Liver (tissue), 7 donors: ENCODE measurements at regions not wholly inside any gene's neighbourhood (a gene's known extent, or its start where the extent isn't known, plus 50 kb on each side); places are given as distances from the start of the nearest gene placed in this dataset.

ENCODE experiments used
- DNase-seq: peaks from one replicate; pipeline ENCODE4 v3.0.0-alpha.2; 2017; ENCODE audit warnings: low spot score
- H3K27ac ChIP-seq, 2 donors: one replicate each; pipeline ENCODE4 v1.7.0; 2013; ENCODE audit warnings: inconsistent platforms in 2 of 2, low read length in 2 of 2, control low read depth in 1 of 2, low read depth in 1 of 2, mild to moderate bottlenecking in 1 of 2
- H3K27me3 ChIP-seq, 4 donors: one replicate each; pipeline versions ENCODE4 v1.6.1 to v1.7.0; 2013; ENCODE audit warnings: low read length in 3 of 4, inconsistent platforms in 1 of 4, mild to moderate bottlenecking in 1 of 4, moderate library complexity in 1 of 4; ENCODE audit not compliant: control insufficient read depth in 4 of 4, insufficient read depth in 4 of 4
- H3K36me3 ChIP-seq, 4 donors: one replicate each; pipeline versions ENCODE4 v1.6.1 to v1.7.0; 2013; ENCODE audit warnings: low read length in 3 of 4, mild to moderate bottlenecking in 3 of 4, low read depth in 1 of 4, moderate library complexity in 1 of 4; ENCODE audit not compliant: control insufficient read depth in 4 of 4, insufficient read depth in 3 of 4
- H3K4me1 ChIP-seq, 4 donors: one replicate each; pipeline versions ENCODE4 v1.6.1 to v1.7.0; 2013; ENCODE audit warnings: low read length in 3 of 4, mild to moderate bottlenecking in 3 of 4, moderate library complexity in 1 of 4; ENCODE audit not compliant: control insufficient read depth in 4 of 4, insufficient read depth in 4 of 4
- H3K4me3 ChIP-seq, 3 donors: one replicate each; pipeline versions ENCODE4 v1.6.1 to v1.7.0; 2013; ENCODE audit warnings: low read length in 3 of 3, control low read depth in 1 of 3, low read depth in 1 of 3, mild to moderate bottlenecking in 1 of 3
- H3K9ac ChIP-seq, 2 donors: one replicate each; pipeline ENCODE4 v1.7.0; 2013; ENCODE audit warnings: low read length in 2 of 2, mild to moderate bottlenecking in 2 of 2, moderate library complexity in 2 of 2, control low read depth in 1 of 2, low read depth in 1 of 2
- H3K9me3 ChIP-seq, 4 donors: one replicate each; pipeline versions ENCODE4 v1.6.1 to v1.7.0; 2013; ENCODE audit warnings: low read length in 3 of 4; ENCODE audit not compliant: control insufficient read depth in 4 of 4
- EGR1 ChIP-seq, 2 donors: IDR thresholded peaks; 2 replicates each; pipeline ENCODE4 v1.6.1; 2016 to 2018; ENCODE audit warnings: antibody characterized with exemption in 2 of 2, low read depth in 2 of 2
- FOXA1 ChIP-seq: IDR thresholded peaks from 2 replicates; pipeline ENCODE4 v1.6.1; 2016; ENCODE audit warnings: antibody characterized with exemption
- GABPA ChIP-seq, 2 donors: IDR thresholded peaks in 1 of 2; conservative IDR thresholded peaks in 1 of 2; 2 replicates each; pipeline ENCODE4 v1.6.1; 2016; ENCODE audit warnings: antibody characterized with exemption in 2 of 2, mild to moderate bottlenecking in 1 of 2, moderate library complexity in 1 of 2
- HNF4A ChIP-seq, 2 donors: conservative IDR thresholded peaks; 2 replicates each; pipeline ENCODE4 v1.6.1; 2016; ENCODE audit warnings: antibody characterized with exemption in 2 of 2, mild to moderate bottlenecking in 2 of 2
- HNF4G ChIP-seq: IDR thresholded peaks from 2 replicates; pipeline ENCODE4 v1.6.1; 2016; ENCODE audit warnings: antibody characterized with exemption
- JUND ChIP-seq, 2 donors: IDR thresholded peaks; 2 replicates each; pipeline ENCODE4 v1.6.1; 2016; ENCODE audit warnings: antibody characterized with exemption in 2 of 2
- MAX ChIP-seq: IDR thresholded peaks from 2 replicates; pipeline ENCODE4 v1.6.1; 2016; ENCODE audit warnings: antibody characterized with exemption
- NR2F2 ChIP-seq: IDR thresholded peaks from 2 replicates; pipeline ENCODE4 v1.6.1; 2016; ENCODE audit warnings: antibody characterized with exemption
- RAD21 ChIP-seq, 2 donors: IDR thresholded peaks; 2 replicates each; pipeline ENCODE4 v1.6.1; 2016; ENCODE audit warnings: antibody characterized with exemption in 2 of 2, mild to moderate bottlenecking in 2 of 2
- REST ChIP-seq: IDR thresholded peaks from 2 replicates; pipeline ENCODE4 v1.6.1; 2016; ENCODE audit warnings: antibody characterized with exemption, mild to moderate bottlenecking
- RXRA ChIP-seq, 2 donors: IDR thresholded peaks; 2 replicates each; pipeline ENCODE4 v1.6.1; 2017 to 2018; ENCODE audit warnings: antibody characterized with exemption in 2 of 2, mild to moderate bottlenecking in 1 of 2
- SP1 ChIP-seq: IDR thresholded peaks from 2 replicates; pipeline ENCODE4 v1.6.1; 2018; ENCODE audit warnings: antibody characterized with exemption, mild to moderate bottlenecking
- TAF1 ChIP-seq: conservative IDR thresholded peaks from 2 replicates; pipeline ENCODE4 v1.6.1; 2016; ENCODE audit warnings: antibody characterized with exemption, mild to moderate bottlenecking
- YY1 ChIP-seq: IDR thresholded peaks from 2 replicates; pipeline ENCODE4 v1.6.1; 2016; ENCODE audit warnings: antibody characterized with exemption, mild to moderate bottlenecking
- ZBTB33 ChIP-seq: IDR thresholded peaks from 2 replicates; pipeline ENCODE4 v1.6.1; 2016; ENCODE audit warnings: antibody characterized with exemption
- WGBS: extraction: QIAGEN DNeasy Blood & Tissue Kit; methylation state at CpG from one replicate; pipeline ENCODE4 v1.1.7; 2013; 5-methylcytosine and 5-hydroxymethylcytosine counted together
- TF ChIP-seq, protein P1 (sequence below): IDR thresholded peaks from 2 replicates; pipeline ENCODE4 v1.6.1; 2016; ENCODE audit warnings: antibody characterized with exemption
- donor health status: healthy.
- donor health status: healthy.
- donor health status: healthy.
- donor health status: healthy.

- no peak overlapping the region for H3K9ac ChIP-seq
- H3K9me3 ChIP-seq = peaks cover 0 to 4% (median 0%) of the 10 kb centered on the region in 4 donors
- no peaks in the 10 kb centered on the region for H3K27me3 ChIP-seq
- 58% methylated on average over 4 of the region's 4 CpGs for WGBS
- no peaks in the 10 kb centered on the region for H3K4me1 ChIP-seq
- H3K4me3 ChIP-seq = no peak overlapping the region
- no peak for DNase-seq
- no peak overlapping the region for H3K27ac ChIP-seq
- TF ChIP-seq FOXA1 (no peak), NR2F2 (no peak), JUND (IDR thresholded peaks at IDR 0.05) (no peak), GABPA (IDR thresholded peaks at IDR 0.05 in 1 of 2, conservative IDR thresholded peaks at IDR 0.05 in 1 of 2) (no peak), TAF1 (no peak)
- H3K36me3 ChIP-seq = no peaks in the 10 kb centered on the region
Observed at GRCh38 chr3:168424059-168424734, 328.5 kb upstream of the GOLIM4 start.

DNA sequence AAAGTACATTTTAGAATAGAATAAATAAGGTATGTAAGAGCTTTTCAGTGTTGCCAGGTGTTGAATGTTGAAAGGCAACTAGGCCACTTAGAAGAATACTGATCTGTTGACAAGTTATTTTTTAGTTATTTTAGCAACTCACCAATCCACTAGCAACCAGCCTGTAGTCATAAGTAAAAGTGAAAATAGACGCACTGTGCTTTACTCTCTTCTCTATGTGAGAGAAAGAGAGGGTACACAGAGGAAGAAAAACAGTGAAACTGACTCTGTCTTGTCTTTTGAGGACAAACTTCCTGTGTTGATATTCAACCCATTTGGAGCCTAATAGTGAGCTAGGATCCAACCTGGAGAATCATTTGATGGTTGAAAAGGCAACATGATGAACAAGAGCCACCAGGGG lies 327.1 kb upstream of the GOLIM4 start:
- Histone ChIP-seq H3K27me3 (no peaks in the 10 kb centered on the region), H3K27ac (no peak overlapping the region), H3K4me1 (no peaks in the 10 kb centered on the region), H3K4me3 (no peak overlapping the region), H3K9me3 (peaks cover 0 to 4% (median 0%) of the 10 kb centered on the region in 4 donors), H3K9ac (no peak overlapping the region), H3K36me3 (no peaks in the 10 kb centered on the region)
- WGBS = 76% methylated on average over 1 of the region's 1 CpG
- TF ChIP-seq ZBTB33 (no peak), EGR1 (IDR thresholded peaks at IDR 0.05; ENCODE audit: low read depth in 2 of 2) (no peak), HNF4G (no peak), SP1 (no peak), RXRA (IDR thresholded peaks at IDR 0.05) (no peak), TAF1 (no peak), RAD21 (IDR thresholded peaks at IDR 0.05) (no peak), REST (no peak), GABPA (IDR thresholded peaks at IDR 0.05 in 1 of 2, conservative IDR thresholded peaks at IDR 0.05 in 1 of 2) (no peak)
- no peak for DNase-seq

DNA sequence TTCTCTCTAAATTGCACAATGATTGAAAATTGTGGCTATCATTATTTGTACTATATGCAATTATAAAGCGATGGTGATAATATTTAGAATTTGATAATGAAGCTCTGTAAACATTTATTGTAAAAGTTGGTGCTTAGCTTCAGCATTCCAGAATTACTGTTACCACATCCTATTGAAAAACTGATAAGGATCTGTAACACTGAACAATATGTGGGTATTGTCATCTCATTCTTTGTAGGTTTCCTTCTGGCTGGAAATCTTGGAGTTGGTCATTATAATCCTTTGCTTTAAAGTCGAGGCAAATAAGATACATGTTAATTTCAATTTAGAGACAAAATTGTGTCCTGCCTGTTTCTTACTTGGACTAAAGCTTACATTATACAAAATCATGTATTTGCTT lies 323.4 kb upstream of the GOLIM4 start:
- Histone ChIP-seq H3K27ac (no peak overlapping the region), H3K9me3 (peaks cover 0 to 4% (median 0%) of the 10 kb centered on the region in 4 donors), H3K27me3 (no peaks in the 10 kb centered on the region), H3K9ac (no peak overlapping the region), H3K4me1 (no peaks in the 10 kb centered on the region), H3K36me3 (no peaks in the 10 kb centered on the region), H3K4me3 (no peak overlapping the region)
- no peak for DNase-seq
- 85% methylated on average over 2 of the region's 2 CpGs for WGBS
- no peak for TF ChIP-seq FOXA1
- TF ChIP-seq HNF4A (conservative IDR thresholded peaks at IDR 0.05) = no peak
- TF ChIP-seq RXRA (IDR thresholded peaks at IDR 0.05) = no peak
- no peak for TF ChIP-seq GABPA (IDR thresholded peaks at IDR 0.05 in 1 of 2, conservative IDR thresholded peaks at IDR 0.05 in 1 of 2)
- no peak for TF ChIP-seq RAD21 (IDR thresholded peaks at IDR 0.05)
- TF ChIP-seq HNF4G = no peak
- TF ChIP-seq YY1 = no peak
- TF ChIP-seq REST = no peak
- TF ChIP-seq, protein P1, sequence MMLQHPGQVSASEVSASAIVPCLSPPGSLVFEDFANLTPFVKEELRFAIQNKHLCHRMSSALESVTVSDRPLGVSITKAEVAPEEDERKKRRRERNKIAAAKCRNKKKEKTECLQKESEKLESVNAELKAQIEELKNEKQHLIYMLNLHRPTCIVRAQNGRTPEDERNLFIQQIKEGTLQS = no peak
- no peak for TF ChIP-seq SP1
- no peak for TF ChIP-seq JUND (IDR thresholded peaks at IDR 0.05)
- no peak for TF ChIP-seq EGR1 (IDR thresholded peaks at IDR 0.05; ENCODE audit: low read depth in 2 of 2)
- TF ChIP-seq TAF1 = no peak
- TF ChIP-seq MAX = no peak
- TF ChIP-seq NR2F2 = no peak
